ENCODE measurements at regions not wholly inside any gene's neighbourhood (a gene's known extent, or its start where the extent isn't known, plus 50 kb on each side); places are given as distances from the start of the nearest gene placed in this dataset.

- Histone ChIP-seq H3K9me3 (ENCODE audit: control insufficient read depth, low read depth, low read length) (peaks cover 4% of the 10 kb centered on the region), H3K4me1 (ENCODE audit: control insufficient read depth, extremely low read depth, insufficient read depth, low read length) (no peaks in the 10 kb centered on the region), H4K20me1 (ENCODE audit: control insufficient read depth, extremely low read depth, insufficient read depth, low read length) (peaks cover 3% of the 10 kb centered on the region), H3K27ac (ENCODE audit: control insufficient read depth, insufficient read depth, low read length) (no peak overlapping the region), H3K27me3 (ENCODE audit: control insufficient read depth, extremely low read depth, insufficient read depth, low read length) (peaks cover 46% of the 10 kb centered on the region), H3K9ac (ENCODE audit: control insufficient read depth, extremely low read depth, insufficient read depth, low read length) (no peak overlapping the region), H3K79me2 (ENCODE audit: control insufficient read depth, insufficient read depth, low read length) (no peaks in the 10 kb centered on the region), H2AFZ (ENCODE audit: control insufficient read depth, low read length) (no peak overlapping the region), H3K36me3 (ENCODE audit: control insufficient read depth in 2 of 2, extremely low read depth in 1 of 2, insufficient read depth in 2 of 2, low read length in 2 of 2) (no peaks in the 10 kb centered on the region), H3K9me1 (ENCODE audit: control insufficient read depth, extremely low read depth, insufficient read depth, low read length) (no peaks in the 10 kb centered on the region), H3K4me3 (ENCODE audit: control insufficient read depth in 2 of 3, extremely low read depth in 1 of 3, insufficient read depth in 2 of 3, low read depth in 1 of 3, low read length in 3 of 3) (no peak overlapping the region), H3K4me2 (ENCODE audit: control insufficient read depth, extremely low read depth, insufficient read depth, low read depth, low read length) (no peak overlapping the region)
- no peak for DNase-seq (ENCODE audit: low read depth, low spot score)
- dilution Hi-C loops (cut with MboI; ENCODE audit: extremely low pct_ligation_motif_present, low sequenced_read_pairs) = no loop called here
- FAIRE-seq = no peak
- TF ChIP-seq EZH2 (IDR thresholded peaks at IDR 0.05; ENCODE audit: low read length) = no peak
- TF ChIP-seq CTCF (optimal IDR thresholded peaks at IDR 0.05 in 1 of 3, IDR thresholded peaks at IDR 0.05 in 1 of 3, conservative IDR thresholded peaks at IDR 0.05 in 1 of 3; ENCODE audit: extremely low read depth in 1 of 3, insufficient read depth in 2 of 3, low read length in 3 of 3) = no peak
These were observed 53.8 kb upstream of the RXRA start for GRCh38 chr9:134272302-134273023.

GRCh38 chr9:134273647-134274046 lies 52.6 kb upstream of the RXRA start:
- peaks cover 3% of the 10 kb centered on the region for H4K20me1 ChIP-seq (ENCODE audit: control insufficient read depth, extremely low read depth, insufficient read depth, low read length)
- TF ChIP-seq EZH2 (IDR thresholded peaks at IDR 0.05; ENCODE audit: low read length) (no peak), CTCF (optimal IDR thresholded peaks at IDR 0.05 in 1 of 3, IDR thresholded peaks at IDR 0.05 in 1 of 3, conservative IDR thresholded peaks at IDR 0.05 in 1 of 3; ENCODE audit: extremely low read depth in 1 of 3, insufficient read depth in 2 of 3, low read length in 3 of 3) (no peak)
- no peak overlapping the region for H3K4me3 ChIP-seq (ENCODE audit: control insufficient read depth in 2 of 3, extremely low read depth in 1 of 3, insufficient read depth in 2 of 3, low read depth in 1 of 3, low read length in 3 of 3)
- H3K9me1 ChIP-seq (ENCODE audit: control insufficient read depth, extremely low read depth, insufficient read depth, low read length) = no peaks in the 10 kb centered on the region
- dilution Hi-C loops (cut with MboI; ENCODE audit: extremely low pct_ligation_motif_present, low sequenced_read_pairs) = no loop called here
- no peaks in the 10 kb centered on the region for H3K4me1 ChIP-seq (ENCODE audit: control insufficient read depth, extremely low read depth, insufficient read depth, low read length)
- DNase-seq (ENCODE audit: low read depth, low spot score) (no peak), FAIRE-seq (no peak)
- H3K4me2 ChIP-seq (ENCODE audit: control insufficient read depth, extremely low read depth, insufficient read depth, low read depth, low read length) = no peak overlapping the region
- H3K9ac ChIP-seq (ENCODE audit: control insufficient read depth, extremely low read depth, insufficient read depth, low read length) = no peak overlapping the region
- H3K36me3 ChIP-seq (ENCODE audit: control insufficient read depth in 2 of 2, extremely low read depth in 1 of 2, insufficient read depth in 2 of 2, low read length in 2 of 2) = no peaks in the 10 kb centered on the region
- peaks cover 4% of the 10 kb centered on the region for H3K9me3 ChIP-seq (ENCODE audit: control insufficient read depth, low read depth, low read length)
- no peaks in the 10 kb centered on the region for H3K79me2 ChIP-seq (ENCODE audit: control insufficient read depth, insufficient read depth, low read length)
- H3K27ac ChIP-seq (ENCODE audit: control insufficient read depth, insufficient read depth, low read length) = no peak overlapping the region
- H3K27me3 ChIP-seq (ENCODE audit: control insufficient read depth, extremely low read depth, insufficient read depth, low read length) = peaks cover 54% of the 10 kb centered on the region
- no peak overlapping the region for H2AFZ ChIP-seq (ENCODE audit: control insufficient read depth, low read length)

Measured in keratinocyte (primary cell).